ENCODE measurements at regions not wholly inside any gene's neighbourhood (a gene's known extent, or its start where the extent isn't known, plus 50 kb on each side); places are given as distances from the start of the nearest gene placed in this dataset.

GRCh38 chr5:125396462-125396861, 650.0 kb upstream of the ZNF608 start:
- TF ChIP-seq SUZ12 (IDR thresholded peaks at IDR 0.05; ENCODE audit: extremely low read depth, insufficient read depth, insufficient read length): no peak
- TF ChIP-seq YY1 (IDR thresholded peaks at IDR 0.05; ENCODE audit: insufficient read depth, insufficient read length): no peak
- no peak for TF ChIP-seq ZNF274 (IDR thresholded peaks at IDR 0.05; ENCODE audit: low read depth, low read length)
